Kidney capillary endothelial cell (primary cell): ENCODE measurements at regions not wholly inside any gene's neighbourhood (a gene's known extent, or its start where the extent isn't known, plus 50 kb on each side); places are given as distances from the start of the nearest gene placed in this dataset.

Experiments used
- DNase-seq: peaks from one replicate; pipeline ENCODE4 v3.0.0-alpha.2; 2018; ENCODE audit warnings: low spot score

- DNase-seq = peak; percentile 7
These were observed 94.6 kb upstream of the RASGRF1 start for GRCh38 chr15:79185199-79185598.

- peak; percentile 57 for DNase-seq
These were observed 93.9 kb upstream of the RASGRF1 start for GRCh38 chr15:79184465-79184892.

GRCh38 chr15:79180318-79180717 is 89.7 kb upstream of the RASGRF1 start:
- no peak for DNase-seq

GRCh38 chr15:79179597-79179996 is 89.0 kb upstream of the RASGRF1 start:
- DNase-seq = no peak

DNA sequence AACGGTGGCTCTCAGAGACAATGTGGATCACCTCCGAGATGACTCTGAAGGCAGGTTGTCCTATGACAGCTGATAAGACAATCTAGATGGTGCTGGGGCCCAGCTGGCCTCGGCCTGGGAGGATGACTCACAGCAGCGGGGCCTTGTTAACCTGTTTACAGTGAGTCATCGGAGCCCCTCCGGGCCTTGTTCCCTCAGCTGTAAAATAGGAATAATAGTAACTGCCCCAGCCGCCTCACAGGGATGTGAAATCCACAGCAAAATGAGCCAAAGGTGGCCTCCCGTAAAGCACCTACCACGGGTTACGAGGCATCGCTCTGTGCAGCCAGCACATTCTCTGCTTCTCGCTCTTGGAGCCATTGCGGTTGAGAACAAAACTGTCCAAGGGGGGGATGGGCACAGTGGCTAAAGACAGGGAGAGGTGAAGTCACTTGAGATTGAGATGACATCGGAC is 88.6 kb upstream of the RASGRF1 start:
- no peak for DNase-seq

DNA sequence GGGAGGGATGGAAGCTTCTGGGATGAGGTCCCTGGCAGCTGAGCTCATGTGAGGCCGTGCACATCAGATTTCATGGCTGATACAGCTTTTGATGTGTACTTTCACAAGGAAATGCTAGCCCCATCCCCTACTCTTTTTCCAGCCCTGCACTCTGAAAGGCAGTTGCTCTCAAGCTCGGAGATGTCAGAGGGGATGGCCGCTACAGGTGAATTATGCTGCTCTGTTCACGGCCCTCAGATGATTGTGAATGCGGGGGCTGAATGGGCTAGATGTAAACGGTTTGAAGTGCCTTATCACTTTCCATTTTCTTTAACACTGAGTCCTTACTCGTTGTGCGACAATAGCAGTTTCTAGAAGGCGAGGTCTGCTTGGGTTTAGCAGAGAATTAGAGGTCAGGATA is 88.0 kb upstream of the RASGRF1 start:
- no peak for DNase-seq

DNA sequence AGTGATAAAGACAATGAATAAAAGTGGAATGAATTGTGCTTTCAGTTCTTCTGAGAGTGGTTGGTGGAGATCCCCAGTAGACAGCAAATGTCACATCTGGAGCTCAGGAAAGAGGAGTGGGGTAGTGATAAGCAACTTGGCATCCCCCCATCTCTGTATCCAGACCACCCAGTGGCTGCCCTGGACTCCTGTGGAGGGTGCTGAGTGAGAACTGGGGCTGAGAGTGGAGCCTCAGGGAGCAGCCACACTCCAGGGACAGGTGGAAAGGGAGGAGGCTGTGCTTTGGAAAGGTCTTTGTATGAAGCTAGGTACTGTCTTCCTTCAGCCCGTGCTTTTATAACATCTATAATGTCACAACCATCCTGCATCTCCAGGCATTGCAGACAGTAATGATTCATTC is 85.6 kb upstream of the RASGRF1 start:
- no peak for DNase-seq

DNA sequence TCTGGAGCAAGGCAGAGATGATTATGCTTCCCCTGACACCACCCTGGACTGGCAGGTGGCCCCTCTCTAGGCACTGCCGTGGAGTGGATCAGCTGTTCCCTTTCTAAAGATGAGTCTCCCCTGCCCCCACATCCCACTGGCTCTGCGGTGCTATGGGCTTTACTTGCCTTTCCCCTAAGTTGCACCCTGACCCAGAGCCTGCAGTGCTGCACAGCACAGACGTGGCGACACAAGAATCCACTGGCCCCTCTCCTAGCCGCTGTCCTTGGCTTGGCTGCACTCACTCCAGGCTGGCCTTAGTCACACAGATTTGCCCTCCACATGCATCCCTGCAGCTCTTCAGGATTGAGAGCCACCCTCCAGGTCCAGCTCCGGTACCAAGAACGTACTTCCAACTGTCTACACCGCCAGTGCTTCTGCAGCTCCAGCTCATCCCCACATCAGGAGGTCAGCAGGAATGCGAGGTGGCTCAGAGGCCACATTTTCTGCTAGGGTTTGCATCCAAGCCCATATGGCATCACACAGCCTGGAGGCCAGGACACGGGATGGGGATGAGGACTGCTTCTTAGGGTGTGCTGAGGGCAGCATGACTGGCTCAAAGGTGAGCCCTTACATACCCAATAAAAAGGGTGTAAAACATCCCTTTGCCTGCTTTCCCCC is 82.4 kb upstream of the RASGRF1 start:
- DNase-seq = no peak

- DNase-seq = no peak
These were observed 81.5 kb upstream of the RASGRF1 start for GRCh38 chr15:79172032-79172481.

GRCh38 chr15:79171320-79172031 is 80.9 kb upstream of the RASGRF1 start:
- no peak for DNase-seq

DNA sequence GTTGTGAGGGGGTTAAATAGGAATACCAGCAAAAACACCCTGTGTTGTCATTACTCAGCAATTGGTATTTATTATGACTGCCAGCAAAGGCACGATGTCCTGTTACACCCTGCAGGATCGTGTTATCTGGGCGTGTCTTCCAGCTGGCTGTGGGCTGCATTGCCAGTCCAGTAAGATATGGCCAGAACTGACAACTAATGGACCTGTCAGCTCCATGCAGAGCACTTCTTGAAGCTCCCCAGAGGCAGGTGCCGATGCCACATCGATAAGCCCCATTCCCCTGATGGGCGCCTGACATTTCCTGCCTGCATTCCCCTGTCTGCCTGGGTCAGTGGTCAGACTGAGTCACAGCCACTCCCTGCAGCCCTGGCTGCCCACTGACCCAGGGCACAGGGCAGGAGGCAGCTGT is 79.7 kb upstream of the RASGRF1 start:
- peak; percentile 3 for DNase-seq

GRCh38 chr15:79169526-79170133 is 79.0 kb upstream of the RASGRF1 start:
- DNase-seq = no peak

GRCh38 chr15:79168922-79169456 is 78.4 kb upstream of the RASGRF1 start:
- DNase-seq = peak; percentile 13

GRCh38 chr15:79167776-79168175 is 77.2 kb upstream of the RASGRF1 start:
- DNase-seq = no peak

DNA sequence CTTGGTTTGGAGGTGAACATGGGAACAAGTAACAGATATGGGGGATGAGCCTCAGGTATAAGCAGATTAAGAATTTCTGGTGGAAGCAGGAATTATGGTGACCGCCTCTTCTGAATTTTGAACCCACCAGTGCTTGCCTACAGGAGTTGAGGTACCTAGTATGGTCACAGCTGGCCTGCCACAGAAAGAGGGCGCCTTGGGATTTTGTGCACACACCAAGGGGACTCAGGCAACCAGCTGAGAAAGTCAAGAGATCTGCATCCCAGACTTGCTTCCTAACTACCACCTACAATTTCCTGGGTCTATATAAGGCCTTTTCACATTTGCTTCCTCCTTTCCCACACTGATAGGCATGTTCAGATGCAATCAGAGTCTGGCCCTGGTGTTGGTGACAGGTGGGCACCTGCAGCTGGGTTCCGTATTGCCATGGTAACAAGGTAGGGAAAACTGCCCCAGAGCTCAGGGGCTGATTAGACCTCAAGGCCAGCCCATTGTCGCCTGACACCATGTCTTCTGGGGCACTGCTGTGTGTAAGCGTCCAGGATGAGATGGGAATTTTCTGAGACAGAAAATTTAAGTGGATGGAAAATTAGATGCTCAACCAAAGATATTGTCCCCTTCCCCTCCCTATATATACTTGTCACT is 75.9 kb upstream of the RASGRF1 start:
- DNase-seq = no peak

DNA sequence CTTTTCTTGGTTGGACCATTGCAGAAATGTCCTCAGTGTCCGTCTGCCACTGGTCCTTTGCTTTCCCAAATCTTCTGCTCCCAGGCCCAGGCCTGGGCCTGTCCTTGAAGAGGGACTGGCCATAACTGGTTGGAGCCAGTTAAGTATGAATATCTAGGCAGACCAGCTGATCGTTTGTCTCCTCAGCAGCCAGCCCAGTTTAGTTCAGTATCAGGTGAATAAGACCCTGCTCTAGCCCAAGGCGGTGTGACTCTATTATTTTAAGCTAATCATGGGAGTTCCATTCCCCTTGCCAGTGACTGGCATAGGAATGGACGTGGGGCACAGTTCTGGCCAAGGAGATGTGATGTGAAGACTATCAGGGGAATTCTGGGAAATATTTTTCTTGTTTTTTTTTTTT is 73.9 kb upstream of the RASGRF1 start:
- DNase-seq = no peak

- no peak for DNase-seq
These were observed 73.5 kb upstream of the RASGRF1 start for GRCh38 chr15:79164043-79164442.

GRCh38 chr15:79163395-79163794 is 72.8 kb upstream of the RASGRF1 start:
- no peak for DNase-seq

- DNase-seq = no peak
These were observed 71.4 kb upstream of the RASGRF1 start for GRCh38 chr15:79161837-79162508.

DNA sequence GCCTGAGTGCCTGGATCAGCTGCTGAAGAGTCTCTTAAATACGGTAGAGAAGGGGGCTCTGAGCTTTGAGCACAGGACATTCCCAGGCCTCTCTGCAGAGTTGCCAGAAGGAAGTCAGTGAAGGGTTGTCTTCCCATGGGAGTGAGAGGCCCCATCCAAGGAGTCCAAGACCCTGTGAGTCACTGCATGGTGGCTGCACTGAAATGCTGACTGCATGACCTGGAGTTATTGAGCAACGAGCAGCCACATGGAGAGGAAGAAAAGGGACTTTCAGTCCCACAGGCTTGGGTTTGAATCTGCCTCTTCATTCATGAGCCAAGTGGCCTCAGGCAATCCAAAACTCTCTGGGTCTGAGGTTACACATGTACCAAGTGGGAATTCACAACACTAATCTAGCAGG is 69.6 kb upstream of the RASGRF1 start:
- no peak for DNase-seq

DNA sequence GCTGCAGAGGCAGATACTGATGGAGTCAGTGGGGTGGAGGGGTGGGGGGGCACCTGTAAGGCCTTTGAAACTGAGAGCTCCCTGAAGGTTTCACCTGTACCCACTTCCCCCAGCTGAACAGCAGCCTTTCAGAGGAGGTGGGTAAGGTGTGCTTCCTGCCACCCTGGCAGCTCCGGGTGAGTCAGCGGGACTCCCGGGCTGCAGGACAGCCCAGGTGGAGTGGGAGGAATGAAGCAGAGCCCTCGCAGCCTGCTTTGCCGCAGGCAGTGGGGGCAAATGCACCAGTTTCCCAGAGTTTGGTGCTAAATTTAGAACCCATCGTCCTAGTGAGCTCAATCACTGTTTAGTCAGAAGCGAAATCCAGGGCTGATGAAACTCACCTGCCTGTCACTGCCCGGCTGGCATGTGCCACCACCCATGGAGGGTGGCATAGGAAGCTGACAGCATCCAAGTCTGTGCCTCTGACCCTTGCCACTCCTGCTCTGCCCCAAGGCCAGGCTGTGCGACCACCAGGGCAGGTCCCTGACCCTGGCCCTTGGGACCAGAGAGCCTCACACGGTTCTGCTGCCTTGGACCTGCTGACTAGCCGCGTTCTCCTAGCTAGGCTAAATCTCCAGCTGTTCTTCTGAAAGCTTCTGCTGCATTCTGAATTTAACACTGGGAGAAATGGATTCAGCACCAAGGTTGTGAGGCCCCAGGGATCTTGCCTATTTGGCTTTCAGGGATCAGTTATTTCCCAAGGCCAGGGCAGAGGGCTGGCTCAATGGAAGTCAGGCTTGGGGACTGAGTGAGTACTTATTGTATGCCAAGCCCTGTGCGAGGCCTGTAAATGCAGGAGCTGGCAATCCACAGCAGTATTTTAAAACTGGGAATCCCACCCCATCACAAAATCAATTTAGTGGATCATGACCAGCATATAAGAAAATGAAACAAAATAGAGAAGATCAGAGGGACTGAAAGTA is 67.3 kb upstream of the RASGRF1 start:
- no peak for DNase-seq
